ENCODE measurements at regions not wholly inside any gene's neighbourhood (a gene's known extent, or its start where the extent isn't known, plus 50 kb on each side); places are given as distances from the start of the nearest gene placed in this dataset.

- H3K27ac ChIP-seq (ENCODE audit: poor library complexity, severe bottlenecking): no peak overlapping the region
- DNase-seq (ENCODE audit: low spot score): no peak
- TF ChIP-seq, protein P1, sequence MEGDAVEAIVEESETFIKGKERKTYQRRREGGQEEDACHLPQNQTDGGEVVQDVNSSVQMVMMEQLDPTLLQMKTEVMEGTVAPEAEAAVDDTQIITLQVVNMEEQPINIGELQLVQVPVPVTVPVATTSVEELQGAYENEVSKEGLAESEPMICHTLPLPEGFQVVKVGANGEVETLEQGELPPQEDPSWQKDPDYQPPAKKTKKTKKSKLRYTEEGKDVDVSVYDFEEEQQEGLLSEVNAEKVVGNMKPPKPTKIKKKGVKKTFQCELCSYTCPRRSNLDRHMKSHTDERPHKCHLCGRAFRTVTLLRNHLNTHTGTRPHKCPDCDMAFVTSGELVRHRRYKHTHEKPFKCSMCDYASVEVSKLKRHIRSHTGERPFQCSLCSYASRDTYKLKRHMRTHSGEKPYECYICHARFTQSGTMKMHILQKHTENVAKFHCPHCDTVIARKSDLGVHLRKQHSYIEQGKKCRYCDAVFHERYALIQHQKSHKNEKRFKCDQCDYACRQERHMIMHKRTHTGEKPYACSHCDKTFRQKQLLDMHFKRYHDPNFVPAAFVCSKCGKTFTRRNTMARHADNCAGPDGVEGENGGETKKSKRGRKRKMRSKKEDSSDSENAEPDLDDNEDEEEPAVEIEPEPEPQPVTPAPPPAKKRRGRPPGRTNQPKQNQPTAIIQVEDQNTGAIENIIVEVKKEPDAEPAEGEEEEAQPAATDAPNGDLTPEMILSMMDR (IDR thresholded peaks at IDR 0.05; ENCODE audit: poor library complexity, severe bottlenecking): no peak
- H3K9me3 ChIP-seq (ENCODE audit: severe bottlenecking): no peaks in the 10 kb centered on the region
- no peak for ATAC-seq (ENCODE audit: low read depth)
- no peaks in the 10 kb centered on the region for H3K4me1 ChIP-seq (ENCODE audit: insufficient read depth, poor library complexity, severe bottlenecking)
- no peaks in the 10 kb centered on the region for H3K27me3 ChIP-seq (ENCODE audit: insufficient read depth, poor library complexity, severe bottlenecking)
- no peaks in the 10 kb centered on the region for H3K36me3 ChIP-seq (ENCODE audit: low read depth)
- H3K4me3 ChIP-seq (ENCODE audit: severe bottlenecking): no peak overlapping the region
Measured at GRCh38 chr14:82182646-82183045, 649.0 kb upstream of the SEL1L start.

DNA sequence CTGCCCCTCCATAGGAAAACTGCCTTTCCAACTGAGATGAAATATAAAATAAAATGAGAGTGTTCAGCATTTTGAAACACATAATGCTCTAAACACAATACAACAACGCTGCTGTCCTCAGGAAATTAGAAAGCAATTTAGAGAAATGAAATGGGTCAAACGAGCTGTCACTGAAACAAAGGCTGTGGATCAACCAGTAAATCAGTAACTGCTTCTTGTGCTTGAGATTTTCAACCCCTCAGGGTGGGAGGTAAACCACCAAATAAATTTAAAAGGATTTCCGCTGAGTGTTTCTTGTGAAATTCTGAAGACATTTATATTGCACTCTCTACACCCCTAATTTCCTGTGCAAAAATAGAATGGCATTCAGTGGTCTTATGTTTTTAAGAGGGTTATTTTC is 657.1 kb upstream of the SEL1L start:
- Histone ChIP-seq H3K36me3 (ENCODE audit: low read depth) (no peaks in the 10 kb centered on the region), H3K4me3 (ENCODE audit: severe bottlenecking) (no peak overlapping the region), H3K9me3 (ENCODE audit: severe bottlenecking) (peaks cover 2% of the 10 kb centered on the region), H3K27ac (ENCODE audit: poor library complexity, severe bottlenecking) (no peak overlapping the region), H3K27me3 (ENCODE audit: insufficient read depth, poor library complexity, severe bottlenecking) (peaks cover 3% of the 10 kb centered on the region), H3K4me1 (ENCODE audit: insufficient read depth, poor library complexity, severe bottlenecking) (no peaks in the 10 kb centered on the region)
- TF ChIP-seq, protein P1 (IDR thresholded peaks at IDR 0.05; ENCODE audit: poor library complexity, severe bottlenecking): no peak
- DNase-seq (ENCODE audit: low spot score): no peak
- no peak for ATAC-seq (ENCODE audit: low read depth)

- H3K4me3 ChIP-seq (ENCODE audit: severe bottlenecking): no peak overlapping the region
- ATAC-seq (ENCODE audit: low read depth): no peak
- H3K27me3 ChIP-seq (ENCODE audit: insufficient read depth, poor library complexity, severe bottlenecking): peaks cover 3% of the 10 kb centered on the region
- H3K4me1 ChIP-seq (ENCODE audit: insufficient read depth, poor library complexity, severe bottlenecking): no peaks in the 10 kb centered on the region
- H3K9me3 ChIP-seq (ENCODE audit: severe bottlenecking): peaks cover 2% of the 10 kb centered on the region
- no peak for DNase-seq (ENCODE audit: low spot score)
- no peak overlapping the region for H3K27ac ChIP-seq (ENCODE audit: poor library complexity, severe bottlenecking)
- TF ChIP-seq, protein P1 (IDR thresholded peaks at IDR 0.05; ENCODE audit: poor library complexity, severe bottlenecking): no peak
- H3K36me3 ChIP-seq (ENCODE audit: low read depth): no peaks in the 10 kb centered on the region
Measured at GRCh38 chr14:82192387-82192786, 658.7 kb upstream of the SEL1L start.

DNA sequence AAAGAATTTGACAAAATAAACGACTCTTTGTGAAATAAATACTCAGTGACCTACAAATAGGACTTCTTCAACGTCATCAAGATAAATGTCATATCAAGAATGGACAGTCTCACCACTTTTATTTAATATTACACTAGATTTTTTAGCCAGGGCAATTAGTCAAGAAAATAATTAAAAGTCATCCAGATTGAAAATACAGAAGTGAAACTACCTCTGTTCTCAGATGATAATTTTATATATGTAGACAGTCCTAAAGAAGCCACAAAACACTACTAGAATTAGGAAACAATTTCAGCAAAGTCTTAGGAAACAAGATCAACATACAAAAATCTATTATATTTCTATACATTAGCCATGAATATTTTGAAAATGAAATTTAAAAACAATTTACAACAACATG is 689.6 kb upstream of the SEL1L start:
- Histone ChIP-seq H3K36me3 (ENCODE audit: low read depth) (no peaks in the 10 kb centered on the region), H3K27ac (ENCODE audit: poor library complexity, severe bottlenecking) (no peak overlapping the region), H3K4me1 (ENCODE audit: insufficient read depth, poor library complexity, severe bottlenecking) (no peaks in the 10 kb centered on the region), H3K27me3 (ENCODE audit: insufficient read depth, poor library complexity, severe bottlenecking) (no peaks in the 10 kb centered on the region), H3K4me3 (ENCODE audit: severe bottlenecking) (no peak overlapping the region), H3K9me3 (ENCODE audit: severe bottlenecking) (no peaks in the 10 kb centered on the region)
- ATAC-seq (ENCODE audit: low read depth) (no peak), DNase-seq (ENCODE audit: low spot score) (no peak)
- TF ChIP-seq, protein P1 (IDR thresholded peaks at IDR 0.05; ENCODE audit: poor library complexity, severe bottlenecking): no peak

DNA sequence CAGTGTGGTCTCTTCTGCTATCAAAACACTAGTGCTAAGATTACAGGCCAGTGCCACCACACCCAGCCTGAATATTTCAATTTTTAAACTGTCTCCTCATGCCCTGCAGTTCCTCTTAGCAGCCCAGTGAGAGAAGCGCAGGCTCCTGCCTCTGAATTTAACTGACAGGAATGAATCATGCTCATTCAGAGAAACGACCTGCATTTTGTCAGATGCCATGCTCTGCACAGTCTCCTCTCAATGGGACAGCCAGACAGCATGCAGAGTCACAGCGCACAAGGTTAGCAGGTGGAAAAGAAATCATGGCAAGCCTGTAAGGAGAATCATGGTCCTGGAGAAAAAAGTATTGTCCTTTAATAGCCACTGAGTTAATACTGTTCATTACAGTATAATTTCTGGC is 691.0 kb upstream of the SEL1L start:
- DNase-seq (ENCODE audit: low spot score) (no peak), ATAC-seq (ENCODE audit: low read depth) (no peak)

More for the DNA sequence above, 691.0 kb upstream of the SEL1L start:
- H3K36me3 ChIP-seq (ENCODE audit: low read depth): no peaks in the 10 kb centered on the region
- no peaks in the 10 kb centered on the region for H3K27me3 ChIP-seq (ENCODE audit: insufficient read depth, poor library complexity, severe bottlenecking)
- H3K9me3 ChIP-seq (ENCODE audit: severe bottlenecking): no peaks in the 10 kb centered on the region
- TF ChIP-seq, protein P1 (IDR thresholded peaks at IDR 0.05; ENCODE audit: poor library complexity, severe bottlenecking): no peak
- no peaks in the 10 kb centered on the region for H3K4me1 ChIP-seq (ENCODE audit: insufficient read depth, poor library complexity, severe bottlenecking)
- H3K4me3 ChIP-seq (ENCODE audit: severe bottlenecking): no peak overlapping the region
- H3K27ac ChIP-seq (ENCODE audit: poor library complexity, severe bottlenecking): no peak overlapping the region

All from RWPE2 (cell line).